ENCODE measurements at regions not wholly inside any gene's neighbourhood (a gene's known extent, or its start where the extent isn't known, plus 50 kb on each side); places are given as distances from the start of the nearest gene placed in this dataset.
A peak's percentile ranks its signal among the peaks of the same experiment; 100 is the strongest.

GRCh38 chr2:81894451-81894990, 1590.0 kb upstream of the LRRTM1 start:
- peak; percentile 35 for TF ChIP-seq CTCF (IDR thresholded peaks at IDR 0.05; ENCODE audit: poor library complexity, severe bottlenecking)
- Histone ChIP-seq H3K4me3 (ENCODE audit: severe bottlenecking) (no peak overlapping the region), H3K9me3 (ENCODE audit: severe bottlenecking) (no peaks in the 10 kb centered on the region), H3K27me3 (ENCODE audit: insufficient read depth, poor library complexity, severe bottlenecking) (no peaks in the 10 kb centered on the region), H3K27ac (ENCODE audit: poor library complexity, severe bottlenecking) (no peak overlapping the region), H3K36me3 (ENCODE audit: low read depth) (no peaks in the 10 kb centered on the region), H3K4me1 (ENCODE audit: insufficient read depth, poor library complexity, severe bottlenecking) (no peaks in the 10 kb centered on the region)
- peak; percentile 58; the same call in 2 of the 3 replicates for ATAC-seq (ENCODE audit: low read depth)
- DNase-seq (ENCODE audit: low spot score) = no peak

GRCh38 chr2:81876624-81877023, 1572.1 kb upstream of the LRRTM1 start:
- no peak for TF ChIP-seq CTCF (IDR thresholded peaks at IDR 0.05; ENCODE audit: poor library complexity, severe bottlenecking)
- Histone ChIP-seq H3K4me1 (ENCODE audit: insufficient read depth, poor library complexity, severe bottlenecking) (no peaks in the 10 kb centered on the region), H3K4me3 (ENCODE audit: severe bottlenecking) (no peak overlapping the region), H3K9me3 (ENCODE audit: severe bottlenecking) (no peaks in the 10 kb centered on the region), H3K27me3 (ENCODE audit: insufficient read depth, poor library complexity, severe bottlenecking) (no peaks in the 10 kb centered on the region), H3K36me3 (ENCODE audit: low read depth) (no peaks in the 10 kb centered on the region), H3K27ac (ENCODE audit: poor library complexity, severe bottlenecking) (no peak overlapping the region)
- DNase-seq (ENCODE audit: low spot score) (no peak), ATAC-seq (ENCODE audit: low read depth) (no peak)

GRCh38 chr2:81872006-81872405, 1567.5 kb upstream of the LRRTM1 start:
- Histone ChIP-seq H3K4me1 (ENCODE audit: insufficient read depth, poor library complexity, severe bottlenecking) (no peaks in the 10 kb centered on the region), H3K27ac (ENCODE audit: poor library complexity, severe bottlenecking) (no peak overlapping the region), H3K36me3 (ENCODE audit: low read depth) (no peaks in the 10 kb centered on the region), H3K9me3 (ENCODE audit: severe bottlenecking) (no peaks in the 10 kb centered on the region), H3K27me3 (ENCODE audit: insufficient read depth, poor library complexity, severe bottlenecking) (no peaks in the 10 kb centered on the region), H3K4me3 (ENCODE audit: severe bottlenecking) (no peak overlapping the region)
- TF ChIP-seq CTCF (IDR thresholded peaks at IDR 0.05; ENCODE audit: poor library complexity, severe bottlenecking) = no peak
- ATAC-seq (ENCODE audit: low read depth) = no peak
- DNase-seq (ENCODE audit: low spot score) = no peak

- H3K36me3 ChIP-seq (ENCODE audit: low read depth) = no peaks in the 10 kb centered on the region
- no peak overlapping the region for H3K4me3 ChIP-seq (ENCODE audit: severe bottlenecking)
- no peaks in the 10 kb centered on the region for H3K9me3 ChIP-seq (ENCODE audit: severe bottlenecking)
- TF ChIP-seq CTCF (IDR thresholded peaks at IDR 0.05; ENCODE audit: poor library complexity, severe bottlenecking) = no peak
- H3K4me1 ChIP-seq (ENCODE audit: insufficient read depth, poor library complexity, severe bottlenecking) = no peaks in the 10 kb centered on the region
- H3K27me3 ChIP-seq (ENCODE audit: insufficient read depth, poor library complexity, severe bottlenecking) = no peaks in the 10 kb centered on the region
- no peak for DNase-seq (ENCODE audit: low spot score)
- no peak for ATAC-seq (ENCODE audit: low read depth)
- no peak overlapping the region for H3K27ac ChIP-seq (ENCODE audit: poor library complexity, severe bottlenecking)
Measured at GRCh38 chr2:81870119-81870518, 1565.6 kb upstream of the LRRTM1 start.

GRCh38 chr2:81858998-81859397, 1554.4 kb upstream of the LRRTM1 start:
- no peaks in the 10 kb centered on the region for H3K27me3 ChIP-seq (ENCODE audit: insufficient read depth, poor library complexity, severe bottlenecking)
- TF ChIP-seq CTCF (IDR thresholded peaks at IDR 0.05; ENCODE audit: poor library complexity, severe bottlenecking) = no peak
- H3K4me1 ChIP-seq (ENCODE audit: insufficient read depth, poor library complexity, severe bottlenecking) = no peaks in the 10 kb centered on the region
- no peaks in the 10 kb centered on the region for H3K9me3 ChIP-seq (ENCODE audit: severe bottlenecking)
- DNase-seq (ENCODE audit: low spot score) (no peak), ATAC-seq (ENCODE audit: low read depth) (no peak)
- H3K27ac ChIP-seq (ENCODE audit: poor library complexity, severe bottlenecking) = no peak overlapping the region
- H3K36me3 ChIP-seq (ENCODE audit: low read depth) = no peaks in the 10 kb centered on the region
- H3K4me3 ChIP-seq (ENCODE audit: severe bottlenecking) = no peak overlapping the region

Measured in RWPE2 (cell line).